ENCODE measurements at regions not wholly inside any gene's neighbourhood (a gene's known extent, or its start where the extent isn't known, plus 50 kb on each side); places are given as distances from the start of the nearest gene placed in this dataset.

- TF ChIP-seq ZHX1 (conservative IDR thresholded peaks at IDR 0.05; ENCODE audit: low read length), result no peak
- TF ChIP-seq NBN (IDR thresholded peaks at IDR 0.05; ENCODE audit: low read depth), result no peak
- TF ChIP-seq ZNF384 (IDR thresholded peaks at IDR 0.05; ENCODE audit: low read depth, low read length), result no peak
- TF ChIP-seq CREB3L1 (IDR thresholded peaks at IDR 0.05; ENCODE audit: borderline replicate concordance, low read depth), result no peak
- no peak for TF ChIP-seq SFPQ (IDR thresholded peaks at IDR 0.05; ENCODE audit: low read depth, low read length)
Measured at GRCh38 chr7:91814189-91814588, 66.3 kb downstream of the MTERF1 start (continued).
